IPS-11a (cell line): ENCODE measurements at regions not wholly inside any gene's neighbourhood (a gene's known extent, or its start where the extent isn't known, plus 50 kb on each side); places are given as distances from the start of the nearest gene placed in this dataset.

ENCODE experiments used
- H3K4me3 ChIP-seq: one replicate; pipeline ENCODE4 v1.5.1; 2013; ENCODE audit warnings: low read depth, low read length, control low read depth

- no peak overlapping the region for H3K4me3 ChIP-seq
Measured at GRCh38 chr18:71919211-71919610, 624.9 kb downstream of the CBLN2 start.

- H3K4me3 ChIP-seq = no peak overlapping the region
Measured at GRCh38 chr18:71913641-71914040, 630.5 kb downstream of the CBLN2 start.

DNA sequence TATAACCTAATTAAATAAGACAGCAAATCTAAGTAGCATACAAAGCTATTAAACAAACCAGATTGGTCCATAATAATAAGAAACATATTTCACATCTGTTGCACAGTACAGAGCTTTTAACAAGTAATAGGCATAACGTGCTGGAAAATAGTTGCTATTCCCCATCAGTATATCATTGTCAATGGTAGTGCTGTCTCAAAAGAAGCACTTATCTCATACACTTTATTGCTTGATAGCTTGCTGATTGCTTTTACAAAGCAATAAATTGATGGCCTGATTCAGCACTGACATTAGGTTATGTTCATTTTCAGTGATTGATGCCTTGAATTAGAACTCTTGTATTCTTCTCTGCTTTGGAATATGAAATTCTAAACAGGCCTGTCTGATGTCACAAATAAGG, 641.7 kb downstream of the CBLN2 start:
- no peak overlapping the region for H3K4me3 ChIP-seq

DNA sequence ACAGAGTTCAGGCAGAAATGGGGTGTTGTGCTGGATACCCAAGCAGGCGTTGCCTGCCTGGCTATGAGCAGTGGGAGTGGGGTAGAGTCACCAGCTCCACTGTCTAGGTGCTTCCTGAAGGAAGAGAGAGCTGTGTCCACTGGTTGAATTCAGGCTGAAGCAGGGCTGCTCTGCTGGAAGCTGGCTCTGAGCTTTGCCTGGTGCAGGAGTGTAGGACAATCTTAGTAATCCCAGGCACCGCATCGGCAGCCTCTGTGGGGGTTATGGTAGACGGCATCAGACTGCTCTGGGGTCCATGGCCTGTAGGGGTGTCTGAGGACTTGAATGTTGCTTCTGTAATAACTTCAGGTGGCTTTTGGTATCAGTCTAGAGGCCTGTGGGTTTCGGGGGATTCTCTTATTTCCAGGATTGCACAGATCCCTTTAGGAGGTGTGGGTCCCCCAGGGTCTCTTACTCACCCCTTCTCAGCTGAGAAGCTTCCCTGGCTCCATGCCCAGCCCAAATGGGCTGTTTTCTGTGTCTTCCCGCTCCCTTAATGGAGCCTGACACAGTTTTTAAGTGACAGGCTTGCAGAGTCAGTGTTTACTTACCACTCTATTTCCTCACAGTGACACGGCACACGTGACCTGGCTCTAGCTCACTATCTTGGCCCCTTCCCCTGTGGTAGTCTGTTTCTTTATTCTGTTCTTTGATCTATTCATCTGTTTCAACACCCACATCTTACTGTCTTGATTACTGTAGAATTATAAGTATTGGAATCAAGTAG, 644.3 kb downstream of the CBLN2 start:
- no peak overlapping the region for H3K4me3 ChIP-seq

GRCh38 chr18:71899183-71899582, 645.0 kb downstream of the CBLN2 start:
- no peak overlapping the region for H3K4me3 ChIP-seq

- H3K4me3 ChIP-seq = no peak overlapping the region
Measured at GRCh38 chr18:71887509-71887908, 656.6 kb downstream of the CBLN2 start.

DNA sequence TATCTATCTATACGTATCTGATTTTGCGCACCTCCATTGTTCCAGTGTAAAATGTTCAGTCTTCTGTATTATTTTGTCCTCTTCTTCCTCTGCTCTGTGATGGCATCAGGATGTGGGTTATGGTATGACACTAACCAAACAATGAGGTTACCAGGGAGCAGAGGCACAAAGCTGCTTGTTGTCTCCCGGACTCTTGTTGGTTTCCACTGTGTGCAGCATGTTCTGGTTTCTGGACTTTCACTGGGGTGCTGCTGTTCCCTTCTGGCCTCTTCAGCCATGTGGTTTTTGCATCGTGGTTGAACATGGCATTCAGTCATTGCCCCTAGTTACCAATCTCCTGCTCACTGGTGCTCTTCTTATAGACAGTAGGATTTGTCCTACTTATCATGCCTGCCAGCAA, 665.9 kb downstream of the CBLN2 start:
- no peak overlapping the region for H3K4me3 ChIP-seq

DNA sequence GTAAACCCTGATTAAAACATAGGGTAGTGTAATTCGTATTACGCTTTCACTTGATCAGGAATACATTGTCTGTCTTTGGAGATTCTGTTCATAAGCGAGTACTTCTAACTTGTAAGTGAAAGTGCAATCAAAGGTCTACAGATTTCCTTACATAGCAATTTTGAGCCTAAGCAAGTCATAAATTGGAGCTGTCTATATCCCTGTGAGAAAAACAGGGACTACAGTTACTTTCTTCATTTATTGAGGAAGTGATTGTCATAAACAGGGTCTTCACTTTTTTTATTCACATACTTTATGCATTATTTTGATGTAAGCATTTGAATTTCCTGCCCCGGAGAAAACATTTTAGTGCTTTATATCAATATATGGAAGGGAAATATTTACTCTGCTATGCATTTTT, 670.4 kb downstream of the CBLN2 start:
- no peak overlapping the region for H3K4me3 ChIP-seq

DNA sequence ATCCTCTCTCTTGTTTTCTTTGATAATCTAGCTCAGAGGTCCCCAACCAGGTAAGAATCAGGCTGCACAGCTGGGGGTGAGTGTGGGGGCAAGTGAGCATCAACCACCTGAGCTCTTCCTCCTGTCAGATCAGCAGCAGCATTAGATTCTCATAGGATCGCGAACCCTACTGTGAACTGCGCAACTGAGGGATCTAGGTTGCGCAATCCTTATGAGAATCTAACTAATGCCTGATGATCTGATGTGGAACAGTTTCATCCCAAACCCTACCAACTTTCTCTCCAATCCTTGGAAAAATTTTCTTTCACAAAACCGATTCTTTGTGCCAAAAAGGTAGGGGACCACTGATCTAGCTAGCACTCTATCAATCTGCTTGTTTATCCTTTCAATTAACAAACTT, 678.3 kb downstream of the CBLN2 start:
- no peak overlapping the region for H3K4me3 ChIP-seq

DNA sequence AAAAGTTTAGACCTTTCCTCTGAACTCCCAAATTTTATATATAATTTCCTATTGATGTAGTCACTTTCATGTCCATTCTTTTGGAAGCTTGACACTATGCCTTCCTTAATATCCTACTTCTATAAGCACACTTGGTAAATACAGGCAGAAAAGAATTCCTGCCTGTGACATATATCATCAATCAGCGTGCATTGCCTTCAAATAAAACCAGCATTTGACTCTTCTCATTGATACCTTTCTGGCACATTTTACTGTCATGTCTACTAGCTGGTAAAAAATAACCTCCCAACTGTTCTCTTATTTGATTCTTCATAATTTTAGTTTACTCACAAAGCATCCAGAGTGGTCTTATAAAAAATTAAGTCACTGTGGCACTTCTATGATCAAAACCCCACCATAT, 693.5 kb downstream of the CBLN2 start:
- H3K4me3 ChIP-seq = no peak overlapping the region

DNA sequence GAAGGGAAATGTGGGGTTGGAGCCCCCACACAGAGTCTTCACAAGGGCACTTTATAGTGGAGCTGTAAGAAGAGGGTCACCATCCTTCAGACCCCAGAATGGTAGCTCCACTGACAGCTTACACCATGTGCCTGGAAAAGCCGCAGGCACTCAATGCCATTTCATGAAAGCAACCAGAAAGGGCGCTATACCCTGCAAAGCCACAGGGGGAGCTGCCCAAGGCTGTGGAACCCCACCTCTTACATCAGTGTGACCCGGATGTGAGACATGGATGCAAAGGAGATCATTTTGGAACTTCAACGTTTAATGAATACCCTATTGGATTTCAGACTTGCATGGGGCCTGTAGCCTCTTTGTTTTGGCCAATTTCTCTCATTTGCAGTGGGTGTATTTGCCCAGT, 694.7 kb downstream of the CBLN2 start:
- no peak overlapping the region for H3K4me3 ChIP-seq

DNA sequence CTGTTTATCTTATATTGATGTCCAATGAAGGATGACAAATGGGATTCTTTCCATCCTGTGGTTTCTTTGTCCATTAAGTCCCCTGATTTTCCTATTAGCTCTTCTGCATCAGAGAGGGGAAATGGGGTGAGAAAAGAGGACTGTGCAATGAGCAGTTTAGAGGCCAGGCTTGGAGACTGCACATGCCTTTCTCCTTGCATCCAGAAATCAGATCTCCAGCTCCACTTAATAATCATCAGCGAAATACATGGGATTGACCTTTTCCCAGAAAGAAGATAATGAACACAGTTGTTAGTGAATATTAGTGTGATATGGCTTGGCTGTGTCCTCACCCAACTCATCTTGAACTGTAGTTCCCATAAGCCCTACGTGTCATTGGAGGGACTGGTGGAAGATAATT, 697.4 kb downstream of the CBLN2 start:
- no peak overlapping the region for H3K4me3 ChIP-seq

DNA sequence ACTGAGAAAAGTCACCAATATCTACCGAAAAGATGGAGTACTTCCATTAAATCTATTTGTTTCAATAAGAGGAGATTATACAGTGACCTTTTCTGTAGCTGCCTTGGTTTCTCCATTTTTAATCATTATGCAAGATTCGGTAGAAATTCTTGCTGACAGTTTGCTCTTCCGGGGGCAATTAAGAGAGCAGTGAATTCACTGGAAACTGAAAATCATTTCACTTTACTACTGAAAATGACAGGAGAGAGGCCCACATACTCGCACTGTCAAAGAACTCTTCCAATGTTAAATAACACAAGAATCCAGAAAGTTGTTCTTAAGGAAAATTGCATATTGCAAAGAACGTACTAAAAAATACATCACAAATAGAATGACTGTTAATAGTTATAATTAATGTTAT, 699.3 kb downstream of the CBLN2 start:
- H3K4me3 ChIP-seq = no peak overlapping the region

- no peak overlapping the region for H3K4me3 ChIP-seq
Measured at GRCh38 chr18:71842666-71843065, 701.5 kb downstream of the CBLN2 start.

- H3K4me3 ChIP-seq = no peak overlapping the region
Measured at GRCh38 chr18:71837547-71837946, 706.6 kb downstream of the CBLN2 start.

DNA sequence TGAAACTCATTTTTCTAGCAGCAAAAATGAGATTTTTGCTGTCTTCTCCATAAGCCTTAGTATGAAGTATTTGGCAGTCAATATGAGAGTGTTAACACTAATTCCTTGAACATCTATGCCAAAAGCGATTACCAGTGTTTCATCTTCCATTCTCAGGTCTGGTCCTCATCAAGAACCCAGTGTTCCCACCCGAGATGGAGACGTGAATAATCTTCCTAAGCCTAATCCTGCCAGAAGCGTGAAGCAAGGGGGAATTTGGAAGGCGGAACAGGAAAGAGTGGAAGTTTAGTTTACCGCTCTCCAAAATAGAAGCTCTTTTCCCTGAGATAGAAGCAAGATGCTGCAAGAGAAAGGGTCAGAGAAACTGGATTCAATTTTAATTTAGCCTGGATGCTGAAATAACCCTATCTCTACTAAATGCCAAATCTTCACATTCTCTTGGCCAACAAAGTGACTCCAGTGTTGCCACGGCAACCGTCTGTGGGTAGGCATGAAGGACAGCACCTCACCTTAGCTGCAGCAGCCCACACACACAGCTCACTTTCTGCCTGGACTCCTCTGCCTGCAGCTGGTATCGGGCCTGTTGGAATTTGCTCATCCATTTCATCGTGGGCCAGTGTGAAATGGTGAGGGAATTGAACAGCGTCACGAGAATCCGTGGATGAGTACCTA, 711.1 kb downstream of the CBLN2 start:
- no peak overlapping the region for H3K4me3 ChIP-seq

GRCh38 chr18:71831039-71831438, 713.1 kb downstream of the CBLN2 start:
- H3K4me3 ChIP-seq = no peak overlapping the region

- H3K4me3 ChIP-seq = no peak overlapping the region
Measured at GRCh38 chr18:71827301-71827700, 716.8 kb downstream of the CBLN2 start.

- H3K4me3 ChIP-seq = no peak overlapping the region
Measured at GRCh38 chr18:71815305-71815704, 728.8 kb downstream of the CBLN2 start.

DNA sequence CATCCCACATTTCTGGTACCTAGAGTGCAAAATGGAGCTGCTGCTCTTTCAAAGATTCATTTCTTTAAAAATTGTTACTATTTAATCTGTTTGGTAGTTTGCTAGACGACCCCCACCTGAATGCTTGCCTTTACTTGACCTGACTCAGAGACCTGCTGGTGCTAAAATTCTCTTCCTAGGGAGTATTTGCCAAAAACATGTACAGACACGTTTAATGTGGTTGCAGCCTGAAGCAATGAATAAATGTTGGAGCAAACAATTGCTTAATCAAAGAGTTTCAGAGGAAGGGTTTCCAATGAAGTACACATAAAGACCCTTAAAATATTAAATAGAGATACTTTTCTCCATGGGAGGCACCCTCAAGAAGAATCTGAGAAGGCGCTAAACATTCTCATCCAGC, 734.4 kb downstream of the CBLN2 start:
- H3K4me3 ChIP-seq = no peak overlapping the region

GRCh38 chr18:71808616-71809015, 735.5 kb downstream of the CBLN2 start:
- no peak overlapping the region for H3K4me3 ChIP-seq

- H3K4me3 ChIP-seq = no peak overlapping the region
Measured at GRCh38 chr18:71807586-71807985, 736.6 kb downstream of the CBLN2 start.
